ENCODE measurements at regions not wholly inside any gene's neighbourhood (a gene's known extent, or its start where the extent isn't known, plus 50 kb on each side); places are given as distances from the start of the nearest gene placed in this dataset.

GRCh38 chr12:75917083-75917482, 114.5 kb downstream of the PHLDA1 start:
- no peak overlapping the region for H3K27ac ChIP-seq (ENCODE audit: low read depth, low read length)

- no peak overlapping the region for H3K27ac ChIP-seq (ENCODE audit: low read depth, low read length)
- WGBS, 3 donors, result 59 to 84% (median 81%) methylated on average over 5 of the region's 5 CpGs
Measured at GRCh38 chr12:75913502-75914351, 117.8 kb downstream of the PHLDA1 start.

GRCh38 chr12:75909714-75910656, 121.6 kb downstream of the PHLDA1 start:
- 41 to 65% (median 58%) methylated on average over 7 of the region's 7 CpGs for WGBS, 3 donors
- no peak overlapping the region for H3K27ac ChIP-seq (ENCODE audit: low read depth, low read length)

- 10 to 52% (median 32%) methylated on average over 2 of the region's 2 CpGs for WGBS, 3 donors
- H3K27ac ChIP-seq (ENCODE audit: low read depth, low read length), result no peak overlapping the region
Measured at GRCh38 chr12:75908961-75909605, 122.5 kb downstream of the PHLDA1 start.

GRCh38 chr12:75905922-75906321, 125.7 kb downstream of the PHLDA1 start:
- WGBS, 3 donors, result 74 to 95% (median 89%) methylated on average over 2 of the region's 2 CpGs
- no peak overlapping the region for H3K27ac ChIP-seq (ENCODE audit: low read depth, low read length)

- 75 to 78% (median 78%) methylated on average over 11 of the region's 11 CpGs for WGBS, 3 donors
- no peak overlapping the region for H3K27ac ChIP-seq (ENCODE audit: low read depth, low read length)
Measured at GRCh38 chr12:75900781-75901254, 130.8 kb downstream of the PHLDA1 start.

- 81 to 88% (median 87%) methylated on average over 5 of the region's 5 CpGs for WGBS, 3 donors
- no peak overlapping the region for H3K27ac ChIP-seq (ENCODE audit: low read depth, low read length)
Measured at GRCh38 chr12:75900226-75900625, 131.3 kb downstream of the PHLDA1 start.

- WGBS, 3 donors, result 91 to 97% (median 95%) methylated on average over 4 of the region's 4 CpGs
- H3K27ac ChIP-seq (ENCODE audit: low read depth, low read length), result no peak overlapping the region
Measured at GRCh38 chr12:75894965-75895754, 136.4 kb downstream of the PHLDA1 start.

GRCh38 chr12:75893765-75894164, 137.8 kb downstream of the PHLDA1 start:
- 92 to 96% (median 96%) methylated on average over 3 of the region's 3 CpGs for WGBS, 3 donors
- no peak overlapping the region for H3K27ac ChIP-seq (ENCODE audit: low read depth, low read length)

- no peak overlapping the region for H3K27ac ChIP-seq (ENCODE audit: low read depth, low read length)
- WGBS, 3 donors, result 72 to 80% (median 72%) methylated on average over 4 to 5 of the region's 5 CpGs
Measured at GRCh38 chr12:75892731-75893408, 138.7 kb downstream of the PHLDA1 start.

- H3K27ac ChIP-seq (ENCODE audit: low read depth, low read length), result no peak overlapping the region
- 69 to 87% (median 78%) methylated on average over 3 of the region's 3 CpGs for WGBS, 3 donors
Measured at GRCh38 chr12:75891072-75891471, 140.5 kb downstream of the PHLDA1 start.

GRCh38 chr12:75890660-75891059, 140.9 kb downstream of the PHLDA1 start:
- 63 to 94% (median 90%) methylated on average over 2 of the region's 2 CpGs for WGBS, 3 donors
- no peak overlapping the region for H3K27ac ChIP-seq (ENCODE audit: low read depth, low read length)

GRCh38 chr12:75890141-75890540, 141.4 kb downstream of the PHLDA1 start:
- H3K27ac ChIP-seq (ENCODE audit: low read depth, low read length), result no peak overlapping the region

- no peak overlapping the region for H3K27ac ChIP-seq (ENCODE audit: low read depth, low read length)
- 63 to 65% (median 64%) methylated on average over 11 of the region's 11 CpGs for WGBS, 3 donors
Measured at GRCh38 chr12:75888874-75889613, 142.5 kb downstream of the PHLDA1 start.

- H3K27ac ChIP-seq (ENCODE audit: low read depth, low read length), result no peak overlapping the region
Measured at GRCh38 chr12:75888399-75888798, 143.2 kb downstream of the PHLDA1 start.

GRCh38 chr12:75887979-75888378, 143.6 kb downstream of the PHLDA1 start:
- 83 to 96% (median 95%) methylated on average over 1 of the region's 1 CpG for WGBS, 3 donors
- no peak overlapping the region for H3K27ac ChIP-seq (ENCODE audit: low read depth, low read length)

- no peak overlapping the region for H3K27ac ChIP-seq (ENCODE audit: low read depth, low read length)
- 85 to 92% (median 88%) methylated on average over 4 of the region's 4 CpGs for WGBS, 3 donors
Measured at GRCh38 chr12:75884465-75884985, 147.1 kb downstream of the PHLDA1 start.

Measured in adipose tissue (tissue), 3 donors.